Gastrocnemius medialis (tissue), 4 donors: ENCODE measurements at regions not wholly inside any gene's neighbourhood (a gene's known extent, or its start where the extent isn't known, plus 50 kb on each side); places are given as distances from the start of the nearest gene placed in this dataset.

Experiments
- CTCF ChIP-seq, 5 experiments: fragments of 450-650 bp in 3 of 5; fragments of 200-600 bp in 2 of 5; sonication (generic) in 2 of 5; IDR thresholded peaks in 4 of 5; conservative IDR thresholded peaks in 1 of 5; 1 replicate in 4 of 5; 2 replicates in 1 of 5; pipeline ENCODE4 v1.5.1; 2016 to 2019; ENCODE audit warnings: antibody characterized with exemption in 5 of 5, mild to moderate bottlenecking in 3 of 5, moderate library complexity in 3 of 5
- POLR2A ChIP-seq, 2 donors: fragments of 450-650 bp; IDR thresholded peaks; one replicate each; pipeline ENCODE4 v1.6.1; 2017; ENCODE audit warnings: antibody characterized with exemption in 2 of 2, mild to moderate bottlenecking in 2 of 2, moderate library complexity in 2 of 2

- TF ChIP-seq CTCF (IDR thresholded peaks at IDR 0.05 in 4 of 5, conservative IDR thresholded peaks at IDR 0.05 in 1 of 5) (no peak), POLR2A (IDR thresholded peaks at IDR 0.05) (no peak)
Measured at GRCh38 chr3:194040516-194041273, 95.3 kb upstream of the HES1 start.
